Hepatocyte (in vitro differentiated cells): ENCODE measurements at regions not wholly inside any gene's neighbourhood (a gene's known extent, or its start where the extent isn't known, plus 50 kb on each side); places are given as distances from the start of the nearest gene placed in this dataset.

Experiments used
- EZH2 ChIP-seq: fragments of 200-600 bp; sonication (generic); IDR thresholded peaks from 2 replicates; pipeline ENCODE4 v1.6.1; 2016; ENCODE audit warnings: antibody characterized with exemption, mild to moderate bottlenecking, borderline replicate concordance
- TF ChIP-seq, protein P1 (sequence below): fragments of 200-600 bp; sonication (generic); IDR thresholded peaks from 2 replicates; pipeline ENCODE4 v1.5.1; 2016; ENCODE audit warnings: antibody characterized with exemption, mild to moderate bottlenecking; ENCODE audit not compliant: poor library complexity

GRCh38 chr6:121510568-121511177 is 75.2 kb downstream of the GJA1 start:
- TF ChIP-seq, protein P1, sequence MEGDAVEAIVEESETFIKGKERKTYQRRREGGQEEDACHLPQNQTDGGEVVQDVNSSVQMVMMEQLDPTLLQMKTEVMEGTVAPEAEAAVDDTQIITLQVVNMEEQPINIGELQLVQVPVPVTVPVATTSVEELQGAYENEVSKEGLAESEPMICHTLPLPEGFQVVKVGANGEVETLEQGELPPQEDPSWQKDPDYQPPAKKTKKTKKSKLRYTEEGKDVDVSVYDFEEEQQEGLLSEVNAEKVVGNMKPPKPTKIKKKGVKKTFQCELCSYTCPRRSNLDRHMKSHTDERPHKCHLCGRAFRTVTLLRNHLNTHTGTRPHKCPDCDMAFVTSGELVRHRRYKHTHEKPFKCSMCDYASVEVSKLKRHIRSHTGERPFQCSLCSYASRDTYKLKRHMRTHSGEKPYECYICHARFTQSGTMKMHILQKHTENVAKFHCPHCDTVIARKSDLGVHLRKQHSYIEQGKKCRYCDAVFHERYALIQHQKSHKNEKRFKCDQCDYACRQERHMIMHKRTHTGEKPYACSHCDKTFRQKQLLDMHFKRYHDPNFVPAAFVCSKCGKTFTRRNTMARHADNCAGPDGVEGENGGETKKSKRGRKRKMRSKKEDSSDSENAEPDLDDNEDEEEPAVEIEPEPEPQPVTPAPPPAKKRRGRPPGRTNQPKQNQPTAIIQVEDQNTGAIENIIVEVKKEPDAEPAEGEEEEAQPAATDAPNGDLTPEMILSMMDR, result no peak
- TF ChIP-seq EZH2, result no peak
